K562 (cell line): ENCODE measurements at regions not wholly inside any gene's neighbourhood (a gene's known extent, or its start where the extent isn't known, plus 50 kb on each side); places are given as distances from the start of the nearest gene placed in this dataset.
A peak's percentile ranks its signal among the peaks of the same experiment; 100 is the strongest.

Experiments used
- ATAC-seq: fragments of 200-7000 bp; cut with Tn5 transposase; 3 replicates; pipeline ENCODE4 v1.9.1; 2020; ENCODE audit warnings: moderate library complexity
- BruUV-seq: library from RNA; stranded (reverse); fragments of 400-500 nt; replicated peaks from 2 replicates; lab custom pipeline; 2021; lab: Mats Ljungman, UMichigan
- CTCF ChIA-PET: fragments of 300-600 bp; formaldehyde crosslinking; extraction: SDS; loops from one replicate; lab custom pipeline; 2021; ENCODE audit warnings: low intra/inter-chr PET ratio; lab: Yijun Ruan, JAX
- POLR2A ChIA-PET: fragments of 300-600, 350-650 bp; sonication (Branson Sonifier 250); formaldehyde crosslinking; extraction: SDS; loops from one replicate; lab custom pipeline; 2021; ENCODE audit warnings: antibody characterized with exemption, inconsistent platforms; lab: Yijun Ruan, JAX
- DNase-seq, 4 experiments: peaks; one replicate each; pipeline versions ENCODE4 v3.0.0 to v3.0.0-alpha.2; 2011 to 2018; ENCODE audit warnings: low spot score in 3 of 4, mixed read lengths in 3 of 4; ENCODE audit errors: extremely low read depth in 1 of 4
- FAIRE-seq: peaks from 2 replicates; lab custom pipeline; 2011; peaks lifted over from hg19 to GRCh38; lab: Jason Lieb, UNC
- H2AFZ ChIP-seq: 2 replicates; pipeline ENCODE4 v1.6.0; 2011; ENCODE audit warnings: low read depth, low read length, control low read depth, inconsistent platforms
- H3K27ac ChIP-seq: fragments of 200-600 bp; 3 replicates; pipeline ENCODE4 v1.8.0; 2011; ENCODE audit warnings: low read depth, mild to moderate bottlenecking, control low read depth, inconsistent platforms, low read length, moderate library complexity, mixed read lengths; ENCODE audit errors: extremely low read depth
- H3K27me3 ChIP-seq, 2 experiments: fragments of 300-600 bp in 1 of 2; 2 replicates in 1 of 2; 3 replicates in 1 of 2; pipeline versions ENCODE4 v1.6.0 to v1.8.0; 2011; ENCODE audit warnings: inconsistent platforms in 2 of 2, low read length in 2 of 2, mild to moderate bottlenecking in 1 of 2, mixed read lengths in 1 of 2, moderate library complexity in 1 of 2; ENCODE audit not compliant: control insufficient read depth in 2 of 2, insufficient read depth in 2 of 2
- H3K36me3 ChIP-seq: fragments of 300-600 bp; 3 replicates; pipeline ENCODE4 v1.8.0; 2011; ENCODE audit warnings: mild to moderate bottlenecking, low read length, inconsistent platforms; ENCODE audit not compliant: control insufficient read depth, insufficient read depth
- H3K4me1 ChIP-seq, 2 experiments: fragments of 200-600 bp in 1 of 2; replicated peaks in 1 of 2; 2 replicates in 1 of 2; 3 replicates in 1 of 2; pipeline versions ENCODE4 v1.5.1 to v1.8.0; 2011; ENCODE audit warnings: inconsistent platforms in 2 of 2, low read length in 2 of 2, mild to moderate bottlenecking in 1 of 2, mixed read lengths in 1 of 2, moderate library complexity in 1 of 2; ENCODE audit not compliant: control insufficient read depth in 2 of 2, insufficient read depth in 2 of 2
- H3K4me2 ChIP-seq: 2 replicates; pipeline ENCODE4 v1.6.1; 2011; ENCODE audit warnings: low read length, control low read depth, inconsistent platforms, mixed read lengths; ENCODE audit not compliant: insufficient read depth
- H3K4me3 ChIP-seq: fragments of 200-600 bp; sonication (generic), shearing (Covaris generic); 2 replicates; pipeline ENCODE4 v1.5.1; 2016; ENCODE audit warnings: control low read depth, inconsistent platforms
- H3K79me2 ChIP-seq: fragments of 200-600 bp; 3 replicates; pipeline ENCODE4 v1.8.0; 2011; ENCODE audit warnings: low read length, inconsistent platforms; ENCODE audit not compliant: control insufficient read depth, insufficient read depth
- H3K9ac ChIP-seq, 2 experiments: 2 replicates each; pipeline versions ENCODE4 v1.6.0 to v1.6.1; 2011; ENCODE audit warnings: low read depth in 2 of 2, low read length in 2 of 2, control low read depth in 1 of 2, inconsistent platforms in 1 of 2, mild to moderate bottlenecking in 1 of 2, mixed read lengths in 1 of 2; ENCODE audit not compliant: insufficient read depth in 1 of 2
- H3K9me1 ChIP-seq: one replicate; pipeline ENCODE4 v1.6.0; 2011; ENCODE audit warnings: inconsistent platforms, mild to moderate bottlenecking, low read length, moderate library complexity; ENCODE audit not compliant: control insufficient read depth, insufficient read depth
- H3K9me3 ChIP-seq: replicated peaks from 2 replicates; pipeline ENCODE4 v1.5.1; 2011; ENCODE audit warnings: low read depth, low read length, inconsistent platforms; ENCODE audit not compliant: control insufficient read depth, insufficient read depth
- H4K20me1 ChIP-seq: replicated peaks from 2 replicates; pipeline ENCODE4 v1.6.1; 2011; ENCODE audit warnings: low read length, inconsistent platforms, mixed read lengths; ENCODE audit not compliant: control insufficient read depth, insufficient read depth
- BCL6 ChIP-seq: fragments of 250-450 bp; sonication (Bioruptor Pico); IDR thresholded peaks from 2 replicates; pipeline ENCODE4 v1.4.0; 2020
- FOSL1 ChIP-seq: fragments of 200-800 bp; sonication (Bioruptor generic); conservative IDR thresholded peaks from 2 replicates; pipeline ENCODE4 v1.6.1; 2016; ENCODE audit warnings: missing genetic modification characterization, missing compliant biosample characterization
- ILK ChIP-seq: fragments of 450-650 bp; IDR thresholded peaks from 2 replicates; pipeline ENCODE4 v1.6.1; 2016; ENCODE audit warnings: missing genetic modification characterization, low read depth, mild to moderate bottlenecking, missing compliant biosample characterization, moderate library complexity, borderline replicate concordance
- LARP7 ChIP-seq: fragments of 450-650 bp; IDR thresholded peaks from 2 replicates; pipeline ENCODE4 v1.6.1; 2016
- MYNN ChIP-seq, 2 experiments: sonication (generic); formaldehyde crosslinking in 1 of 2; IDR thresholded peaks; 2 replicates each; pipeline versions ENCODE4 v1.5.0 to v1.6.1; 2016 to 2020; ENCODE audit warnings: antibody characterized with exemption in 1 of 2, missing genetic modification reagents in 1 of 2
- NBN ChIP-seq: fragments of 450-650 bp; IDR thresholded peaks from 2 replicates; pipeline ENCODE4 v1.6.1; 2016; ENCODE audit warnings: low read depth, mild to moderate bottlenecking
- NFIC ChIP-seq: fragments of 450-650 bp; IDR thresholded peaks from 2 replicates; pipeline ENCODE4 v1.6.1; 2017; ENCODE audit warnings: mild to moderate bottlenecking, inconsistent platforms
- PHTF2 ChIP-seq: fragments of 250-450 bp; sonication (Bioruptor Pico); IDR thresholded peaks from 2 replicates; pipeline ENCODE4 v1.5.0; 2021; ENCODE audit warnings: mild to moderate bottlenecking
- RBFOX2 ChIP-seq: fragments of 200-400 bp; formaldehyde crosslinking; IDR thresholded peaks from 2 replicates; pipeline ENCODE4 v1.6.1; 2017; ENCODE audit warnings: low read depth, mild to moderate bottlenecking, low read length, moderate library complexity
- SRSF1 ChIP-seq: fragments of 200-400 bp; formaldehyde crosslinking; IDR thresholded peaks from 2 replicates; pipeline ENCODE4 v1.6.1; 2017; ENCODE audit warnings: mild to moderate bottlenecking, low read depth, low read length, moderate library complexity
- U2AF2 ChIP-seq: fragments of 200-400 bp; formaldehyde crosslinking; optimal IDR thresholded peaks from 2 replicates; pipeline ENCODE3; 2017; ENCODE audit warnings: low read depth, mild to moderate bottlenecking, low read length
- YBX1 ChIP-seq: fragments of 450-650 bp; IDR thresholded peaks from 2 replicates; pipeline ENCODE4 v1.7.1; 2016; ENCODE audit warnings: mild to moderate bottlenecking
- ZNF12 ChIP-seq: sonication (generic); formaldehyde crosslinking; IDR thresholded peaks from 2 replicates; pipeline ENCODE4 v1.4.0; 2020; ENCODE audit warnings: mild to moderate bottlenecking, missing genetic modification reagents
- ZNF384 ChIP-seq: IDR thresholded peaks from 2 replicates; pipeline ENCODE4 v1.6.1; 2012; ENCODE audit warnings: low read depth, low read length, improper control_type of control experiment
- WGBS: fragments of 100-300 bp; shearing (Covaris generic); methylation state at CpG from one replicate; pipeline ENCODE4 v1.1.6; 2016; ENCODE audit warnings: low coverage, mixed read lengths; ENCODE audit not compliant: insufficient coverage; ENCODE audit errors: missing lambda C conversion rate; 5-methylcytosine and 5-hydroxymethylcytosine counted together
- in situ Hi-C: fragments of 300-500 bp; cut with MboI; formaldehyde crosslinking; loops from 4 replicates; pipeline ENCODE4 v1.15.0; 2018; ENCODE audit warnings: inconsistent platforms, mixed read lengths
- intact Hi-C: fragments of 100-400 bp; cut with micrococcal nuclease; formaldehyde crosslinking; loops from 2 replicates; pipeline ENCODE4 v1.14.2; 2022
- TF ChIP-seq, protein P1 (sequence below): fragments of 250-450 bp; sonication (Bioruptor Pico); IDR thresholded peaks from 2 replicates; pipeline ENCODE4 v1.5.0; 2021; ENCODE audit warnings: mild to moderate bottlenecking, borderline replicate concordance
- TF ChIP-seq, protein P2 (sequence below): fragments of 450-650 bp; IDR thresholded peaks from 2 replicates; pipeline ENCODE4 v1.6.1; 2016; ENCODE audit warnings: antibody characterized with exemption

- POLR2A ChIA-PET: no interaction called here
- no peaks in the 10 kb centered on the region for H3K36me3 ChIP-seq
- no peak overlapping the region for H3K4me2 ChIP-seq
- intact Hi-C loops (no loop called here), in situ Hi-C loops (loop anchor here (25.0 kb wide), 1 partner anchor 437 kb away; no protein-coding TSS in a partner anchor)
- no peaks in the 10 kb centered on the region for H3K9me3 ChIP-seq
- no peaks in the 10 kb centered on the region for H3K27me3 ChIP-seq
- H3K4me1 ChIP-seq: no peaks in the 10 kb centered on the region
- 0% methylated on average over 4 of the region's 4 CpGs for WGBS
- H4K20me1 ChIP-seq: no peaks in the 10 kb centered on the region
- no peaks in the 10 kb centered on the region for H3K9me1 ChIP-seq
- CTCF ChIA-PET: no interaction called here
- no TSS peak for BruUV-seq
- no peak for ATAC-seq
- no peak for FAIRE-seq
- no peak overlapping the region for H3K27ac ChIP-seq
- no peaks in the 10 kb centered on the region for H3K79me2 ChIP-seq
- no peak for DNase-seq
- H2AFZ ChIP-seq: no peak overlapping the region
- TF ChIP-seq ZNF384 (no peak), ZNF12 (CRISPR knock-in tag) (no peak), FOSL1 (tag) (0 out of 2 replicates have a peak, but pooled peaks have one; percentile 17)
- H3K4me3 ChIP-seq: no peak overlapping the region
- no peak overlapping the region for H3K9ac ChIP-seq
Measured at GRCh38 chr13:44024846-44025195, 145.1 kb downstream of the LACC1 start.

DNA sequence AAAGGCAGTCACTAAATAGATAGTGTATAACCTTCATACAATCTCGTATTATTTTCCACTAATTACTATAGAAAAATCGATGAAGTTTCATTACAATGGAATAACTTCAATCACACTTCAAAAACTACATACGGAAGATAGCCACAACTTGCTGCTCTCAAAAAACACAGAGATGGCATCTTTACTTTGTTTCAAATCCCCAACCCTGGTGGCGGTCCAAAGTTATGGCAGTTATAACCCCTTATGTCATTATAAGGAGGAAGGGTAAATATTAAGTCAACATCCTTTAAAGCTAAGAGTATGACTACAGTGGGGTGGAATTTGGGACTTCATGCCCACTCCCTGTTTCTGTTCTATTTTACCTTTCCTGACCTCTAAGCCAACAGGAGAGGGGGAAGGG lies 146.5 kb downstream of the LACC1 start:
- ChIA-PET POLR2A (no interaction called here), CTCF (no interaction called here)
- intact Hi-C loops (no loop called here), in situ Hi-C loops (loop anchor here (25.0 kb wide), 1 partner anchor 436 kb away; no protein-coding TSS in a partner anchor)
- Histone ChIP-seq H3K27me3 (no peaks in the 10 kb centered on the region), H2AFZ (no peak overlapping the region), H3K79me2 (no peaks in the 10 kb centered on the region), H3K4me1 (no peaks in the 10 kb centered on the region), H3K36me3 (no peaks in the 10 kb centered on the region), H3K9ac (no peak overlapping the region), H4K20me1 (no peaks in the 10 kb centered on the region), H3K9me3 (no peaks in the 10 kb centered on the region), H3K4me3 (no peak overlapping the region), H3K4me2 (no peak overlapping the region), H3K27ac (no peak overlapping the region), H3K9me1 (no peaks in the 10 kb centered on the region)
- ATAC-seq (no peak), FAIRE-seq (no peak), DNase-seq (no peak)
- WGBS: 0% methylated on average over 4 of the region's 4 CpGs
- BruUV-seq: no TSS peak
- TF ChIP-seq NBN (no peak), YBX1 (no peak), U2AF2 (no peak), NFIC (no peak), SRSF1 (no peak), BCL6 (no peak), RBFOX2 (no peak), PHTF2 (CRISPR knock-in tag) (no peak), MYNN (IDR thresholded peaks at IDR 0.05) (no peak), MYNN (CRISPR knock-in tag; IDR thresholded peaks at IDR 0.05) (no peak), LARP7 (no peak), ILK (tag) (no peak)
- TF ChIP-seq, protein P1, sequence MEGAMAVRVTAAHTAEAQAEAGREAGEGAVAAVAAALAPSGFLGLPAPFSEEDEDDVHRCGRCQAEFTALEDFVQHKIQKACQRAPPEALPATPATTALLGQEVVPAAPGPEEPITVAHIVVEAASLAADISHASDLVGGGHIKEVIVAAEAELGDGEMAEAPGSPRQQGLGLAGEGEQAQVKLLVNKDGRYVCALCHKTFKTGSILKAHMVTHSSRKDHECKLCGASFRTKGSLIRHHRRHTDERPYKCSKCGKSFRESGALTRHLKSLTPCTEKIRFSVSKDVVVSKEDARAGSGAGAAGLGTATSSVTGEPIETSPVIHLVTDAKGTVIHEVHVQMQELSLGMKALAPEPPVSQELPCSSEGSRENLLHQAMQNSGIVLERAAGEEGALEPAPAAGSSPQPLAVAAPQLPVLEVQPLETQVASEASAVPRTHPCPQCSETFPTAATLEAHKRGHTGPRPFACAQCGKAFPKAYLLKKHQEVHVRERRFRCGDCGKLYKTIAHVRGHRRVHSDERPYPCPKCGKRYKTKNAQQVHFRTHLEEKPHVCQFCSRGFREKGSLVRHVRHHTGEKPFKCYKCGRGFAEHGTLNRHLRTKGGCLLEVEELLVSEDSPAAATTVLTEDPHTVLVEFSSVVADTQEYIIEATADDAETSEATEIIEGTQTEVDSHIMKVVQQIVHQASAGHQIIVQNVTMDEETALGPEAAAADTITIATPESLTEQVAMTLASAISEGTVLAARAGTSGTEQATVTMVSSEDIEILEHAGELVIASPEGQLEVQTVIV: no peak
- TF ChIP-seq, protein P2, sequence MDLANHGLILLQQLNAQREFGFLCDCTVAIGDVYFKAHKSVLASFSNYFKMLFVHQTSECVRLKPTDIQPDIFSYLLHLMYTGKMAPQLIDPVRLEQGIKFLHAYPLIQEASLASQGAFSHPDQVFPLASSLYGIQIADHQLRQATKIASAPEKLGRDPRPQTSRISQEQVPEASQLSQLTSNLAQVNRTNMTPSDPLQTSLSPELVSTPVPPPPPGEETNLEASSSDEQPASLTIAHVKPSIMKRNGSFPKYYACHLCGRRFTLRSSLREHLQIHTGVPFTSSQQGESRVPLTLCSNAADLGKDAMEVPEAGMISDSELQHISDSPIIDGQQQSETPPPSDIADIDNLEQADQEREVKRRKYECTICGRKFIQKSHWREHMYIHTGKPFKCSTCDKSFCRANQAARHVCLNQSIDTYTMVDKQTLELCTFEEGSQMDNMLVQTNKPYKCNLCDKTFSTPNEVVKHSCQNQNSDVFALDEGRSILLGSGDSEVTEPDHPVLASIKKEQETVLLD: no peak
